HEK293 (cell line): ENCODE measurements at regions not wholly inside any gene's neighbourhood (a gene's known extent, or its start where the extent isn't known, plus 50 kb on each side); places are given as distances from the start of the nearest gene placed in this dataset.
A peak's percentile ranks its signal among the peaks of the same experiment; 100 is the strongest.

Experiments
- CTCF ChIA-PET: fragments of 350-600 bp; formaldehyde crosslinking; extraction: SDS; loops from one replicate; lab custom pipeline; 2021; ENCODE audit warnings: antibody characterized with exemption; lab: Yijun Ruan, JAX
- POLR2A ChIA-PET: fragments of 300-600 bp; formaldehyde crosslinking; extraction: SDS; loops from one replicate; lab custom pipeline; 2020; ENCODE audit warnings: antibody characterized with exemption, inconsistent platforms; lab: Yijun Ruan, JAX
- H3K27ac ChIP-seq: fragments of 200-500 bp; sonication (Bioruptor generic); 2 replicates; pipeline ENCODE4 v1.5.1; 2014; ENCODE audit warnings: low read depth, low read length, control low read depth, inconsistent platforms; ENCODE audit errors: extremely low read depth
- H3K36me3 ChIP-seq, 2 experiments: fragments of 200-500 bp in 1 of 2; sonication (Bioruptor generic) in 1 of 2; 1 replicate in 1 of 2; 2 replicates in 1 of 2; pipeline ENCODE4 v1.5.1; 2014 to 2017; ENCODE audit warnings: inconsistent platforms in 2 of 2, low read length in 2 of 2; ENCODE audit not compliant: control insufficient read depth in 2 of 2, insufficient read depth in 1 of 2
- H3K4me1 ChIP-seq: fragments of 200-500 bp; sonication (Bioruptor generic); 2 replicates; pipeline ENCODE4 v1.5.1; 2014; ENCODE audit warnings: mild to moderate bottlenecking, low read length, inconsistent platforms; ENCODE audit not compliant: control insufficient read depth, insufficient read depth
- H3K4me3 ChIP-seq: 2 replicates; pipeline ENCODE4 v1.5.1; 2011; ENCODE audit warnings: low read depth, mild to moderate bottlenecking, control low read depth, low read length, moderate library complexity
- H3K9me3 ChIP-seq: fragments of 200-500 bp; sonication (Bioruptor generic); 2 replicates; pipeline ENCODE4 v1.5.1; 2014; ENCODE audit warnings: low read depth, low read length, inconsistent platforms; ENCODE audit not compliant: control insufficient read depth, insufficient read depth
- CTCF ChIP-seq: fragments of 450-650 bp; formaldehyde crosslinking; IDR thresholded peaks from 2 replicates; pipeline ENCODE4 v1.5.1; 2016; ENCODE audit warnings: missing biosample characterization, missing genetic modification characterization
- IKZF3 ChIP-seq: fragments of 450-650 bp; IDR thresholded peaks from 2 replicates; pipeline ENCODE4 v1.5.0; 2018; ENCODE audit warnings: missing biosample characterization, mild to moderate bottlenecking, missing genetic modification characterization, moderate library complexity
- TRIM28 ChIP-seq: IDR thresholded peaks from 2 replicates; pipeline ENCODE4 v1.6.1; 2011; ENCODE audit warnings: low read length, control low read depth, borderline replicate concordance
- ZBTB20 ChIP-seq: fragments of 450-650 bp; formaldehyde crosslinking; IDR thresholded peaks from 2 replicates; pipeline ENCODE4 v1.5.1; 2016; ENCODE audit warnings: missing biosample characterization, missing genetic modification characterization
- ZBTB21 ChIP-seq: fragments of 450-650 bp; formaldehyde crosslinking; IDR thresholded peaks from 2 replicates; pipeline ENCODE4 v1.5.1; 2017; ENCODE audit warnings: missing biosample characterization, missing genetic modification characterization
- ZBTB7A ChIP-seq: fragments of 450-650 bp; formaldehyde crosslinking; IDR thresholded peaks from 2 replicates; pipeline ENCODE4 v1.5.1; 2016; ENCODE audit warnings: low read depth, missing biosample characterization, missing genetic modification characterization
- ZNF10 ChIP-seq: fragments of 450-650 bp; formaldehyde crosslinking; IDR thresholded peaks from 2 replicates; pipeline ENCODE4 v1.5.1; 2017; ENCODE audit warnings: missing biosample characterization, missing genetic modification characterization
- ZNF174 ChIP-seq: fragments of 450-650 bp; formaldehyde crosslinking; IDR thresholded peaks from 2 replicates; pipeline ENCODE4 v1.5.0; 2017; ENCODE audit warnings: missing biosample characterization, mild to moderate bottlenecking, missing genetic modification characterization
- ZNF239 ChIP-seq: fragments of 450-650 bp; formaldehyde crosslinking; IDR thresholded peaks from 2 replicates; pipeline ENCODE4 v1.5.1; 2016; ENCODE audit warnings: missing biosample characterization, missing genetic modification characterization
- ZNF248 ChIP-seq: fragments of 450-650 bp; formaldehyde crosslinking; IDR thresholded peaks from 2 replicates; pipeline ENCODE4 v1.5.1; 2017; ENCODE audit warnings: missing biosample characterization, missing genetic modification characterization
- ZNF350 ChIP-seq: fragments of 450-650 bp; formaldehyde crosslinking; IDR thresholded peaks from 2 replicates; pipeline ENCODE4 v1.5.0; 2017; ENCODE audit warnings: missing biosample characterization, mild to moderate bottlenecking, missing genetic modification characterization
- ZNF398 ChIP-seq: fragments of 450-650 bp; formaldehyde crosslinking; IDR thresholded peaks from 2 replicates; pipeline ENCODE4 v1.5.1; 2017; ENCODE audit warnings: missing biosample characterization, missing genetic modification characterization
- ZNF521 ChIP-seq: fragments of 450-650 bp; formaldehyde crosslinking; IDR thresholded peaks from 2 replicates; pipeline ENCODE4 v1.5.1; 2017; ENCODE audit warnings: missing biosample characterization, mild to moderate bottlenecking, missing genetic modification characterization
- ZNF548 ChIP-seq: fragments of 450-650 bp; formaldehyde crosslinking; IDR thresholded peaks from 2 replicates; pipeline ENCODE4 v1.5.1; 2016; ENCODE audit warnings: missing biosample characterization, missing genetic modification characterization
- ZNF549 ChIP-seq: fragments of 450-650 bp; IDR thresholded peaks from 2 replicates; pipeline ENCODE4 v1.5.1; 2018; ENCODE audit warnings: missing biosample characterization, missing genetic modification characterization, mild to moderate bottlenecking, inconsistent platforms, moderate library complexity
- ZNF624 ChIP-seq: fragments of 450-650 bp; formaldehyde crosslinking; IDR thresholded peaks from 2 replicates; pipeline ENCODE4 v1.5.1; 2017; ENCODE audit warnings: missing biosample characterization, missing genetic modification characterization
- ZNF747 ChIP-seq: fragments of 450-650 bp; formaldehyde crosslinking; IDR thresholded peaks from 2 replicates; pipeline ENCODE4 v1.5.1; 2016; ENCODE audit warnings: missing biosample characterization, missing genetic modification characterization
- ZNF837 ChIP-seq: fragments of 450-650 bp; formaldehyde crosslinking; IDR thresholded peaks from 2 replicates; pipeline ENCODE4 v1.5.1; 2016; ENCODE audit warnings: missing biosample characterization, missing genetic modification characterization
- TF ChIP-seq, protein P1 (sequence below): fragments of 450-650 bp; formaldehyde crosslinking; IDR thresholded peaks from 2 replicates; pipeline ENCODE4 v1.5.1; 2016; ENCODE audit warnings: missing biosample characterization, missing genetic modification characterization
- TF ChIP-seq, protein P2 (sequence below): fragments of 450-650 bp; formaldehyde crosslinking; IDR thresholded peaks from 2 replicates; pipeline ENCODE4 v1.5.1; 2016; ENCODE audit warnings: missing biosample characterization, missing genetic modification characterization
- TF ChIP-seq, protein P3 (sequence below): fragments of 450-650 bp; formaldehyde crosslinking; IDR thresholded peaks from 2 replicates; pipeline ENCODE4 v1.5.1; 2016; ENCODE audit warnings: missing biosample characterization, missing genetic modification characterization
- TF ChIP-seq, protein P4 (sequence below): fragments of 450-650 bp; formaldehyde crosslinking; IDR thresholded peaks from 2 replicates; pipeline ENCODE4 v1.5.1; 2016; ENCODE audit warnings: missing biosample characterization, missing genetic modification characterization
- TF ChIP-seq, protein P5 (sequence below): fragments of 450-650 bp; IDR thresholded peaks from 2 replicates; pipeline ENCODE4 v1.5.1; 2018; ENCODE audit warnings: missing biosample characterization, mild to moderate bottlenecking, missing genetic modification characterization

DNA sequence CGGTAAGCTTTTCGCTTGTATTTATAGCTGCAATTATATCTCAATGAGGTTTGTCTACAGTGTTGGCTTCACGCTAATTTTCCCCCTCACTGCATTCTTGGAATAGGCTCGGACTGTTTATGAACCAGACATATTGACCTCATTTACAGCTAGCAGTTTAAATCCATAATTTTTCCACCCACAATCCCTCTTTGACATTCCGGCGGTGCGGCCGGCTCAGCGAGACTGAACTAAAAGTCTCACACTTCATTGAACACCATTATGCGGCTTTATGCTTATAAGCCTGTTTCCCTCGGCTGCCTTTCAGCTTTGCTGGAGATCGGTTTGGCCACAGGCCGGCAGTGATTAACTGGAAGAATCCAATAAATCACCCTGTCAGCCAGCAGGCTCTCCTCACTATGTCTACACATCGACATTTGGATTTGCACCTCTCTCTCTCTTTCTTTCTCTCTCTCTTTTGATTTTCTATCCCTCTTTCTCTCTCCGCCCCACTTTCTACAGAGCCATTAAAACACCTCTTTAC, 315.0 kb upstream of the TLE4 start:
- peak overlapping the region; percentile 47 for H3K27ac ChIP-seq
- H3K4me3 ChIP-seq, result peak overlapping the region; percentile 42
- H3K36me3 ChIP-seq, result no peaks in the 10 kb centered on the region
- ChIA-PET POLR2A (interaction anchor here (0.9 to 2.7 kb wide), 2 partner anchors 103 to 315 kb away, joined by 3 to 43 read pairs; partner anchors contain the start of gene TLE4), CTCF (interaction anchor here (0.6 to 1.0 kb wide), 4 partner anchors 13 to 808 kb away, joined by 3 to 8 read pairs (median 4); no protein-coding TSS in a partner anchor)
- no peaks in the 10 kb centered on the region for H3K9me3 ChIP-seq
- H3K4me1 ChIP-seq, result no peaks in the 10 kb centered on the region
- no peak for TF ChIP-seq ZNF521 (tag by site-specific recombination)
- TF ChIP-seq CTCF, result no peak
- no peak for TF ChIP-seq ZNF549 (tag by site-specific recombination)
- TF ChIP-seq ZBTB20, result no peak
- TF ChIP-seq ZNF548, result no peak
- no peak for TF ChIP-seq ZBTB7A (tag by site-specific recombination)
- TF ChIP-seq, protein P1, sequence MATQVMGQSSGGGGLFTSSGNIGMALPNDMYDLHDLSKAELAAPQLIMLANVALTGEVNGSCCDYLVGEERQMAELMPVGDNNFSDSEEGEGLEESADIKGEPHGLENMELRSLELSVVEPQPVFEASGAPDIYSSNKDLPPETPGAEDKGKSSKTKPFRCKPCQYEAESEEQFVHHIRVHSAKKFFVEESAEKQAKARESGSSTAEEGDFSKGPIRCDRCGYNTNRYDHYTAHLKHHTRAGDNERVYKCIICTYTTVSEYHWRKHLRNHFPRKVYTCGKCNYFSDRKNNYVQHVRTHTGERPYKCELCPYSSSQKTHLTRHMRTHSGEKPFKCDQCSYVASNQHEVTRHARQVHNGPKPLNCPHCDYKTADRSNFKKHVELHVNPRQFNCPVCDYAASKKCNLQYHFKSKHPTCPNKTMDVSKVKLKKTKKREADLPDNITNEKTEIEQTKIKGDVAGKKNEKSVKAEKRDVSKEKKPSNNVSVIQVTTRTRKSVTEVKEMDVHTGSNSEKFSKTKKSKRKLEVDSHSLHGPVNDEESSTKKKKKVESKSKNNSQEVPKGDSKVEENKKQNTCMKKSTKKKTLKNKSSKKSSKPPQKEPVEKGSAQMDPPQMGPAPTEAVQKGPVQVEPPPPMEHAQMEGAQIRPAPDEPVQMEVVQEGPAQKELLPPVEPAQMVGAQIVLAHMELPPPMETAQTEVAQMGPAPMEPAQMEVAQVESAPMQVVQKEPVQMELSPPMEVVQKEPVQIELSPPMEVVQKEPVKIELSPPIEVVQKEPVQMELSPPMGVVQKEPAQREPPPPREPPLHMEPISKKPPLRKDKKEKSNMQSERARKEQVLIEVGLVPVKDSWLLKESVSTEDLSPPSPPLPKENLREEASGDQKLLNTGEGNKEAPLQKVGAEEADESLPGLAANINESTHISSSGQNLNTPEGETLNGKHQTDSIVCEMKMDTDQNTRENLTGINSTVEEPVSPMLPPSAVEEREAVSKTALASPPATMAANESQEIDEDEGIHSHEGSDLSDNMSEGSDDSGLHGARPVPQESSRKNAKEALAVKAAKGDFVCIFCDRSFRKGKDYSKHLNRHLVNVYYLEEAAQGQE (tag by site-specific recombination), result no peak
- TF ChIP-seq, protein P2, sequence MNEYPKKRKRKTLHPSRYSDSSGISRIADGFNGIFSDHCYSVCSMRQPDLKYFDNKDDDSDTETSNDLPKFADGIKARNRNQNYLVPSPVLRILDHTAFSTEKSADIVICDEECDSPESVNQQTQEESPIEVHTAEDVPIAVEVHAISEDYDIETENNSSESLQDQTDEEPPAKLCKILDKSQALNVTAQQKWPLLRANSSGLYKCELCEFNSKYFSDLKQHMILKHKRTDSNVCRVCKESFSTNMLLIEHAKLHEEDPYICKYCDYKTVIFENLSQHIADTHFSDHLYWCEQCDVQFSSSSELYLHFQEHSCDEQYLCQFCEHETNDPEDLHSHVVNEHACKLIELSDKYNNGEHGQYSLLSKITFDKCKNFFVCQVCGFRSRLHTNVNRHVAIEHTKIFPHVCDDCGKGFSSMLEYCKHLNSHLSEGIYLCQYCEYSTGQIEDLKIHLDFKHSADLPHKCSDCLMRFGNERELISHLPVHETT (tag by site-specific recombination), result no peak
- TF ChIP-seq ZNF624 (tag by site-specific recombination), result no peak
- TF ChIP-seq, protein P3, sequence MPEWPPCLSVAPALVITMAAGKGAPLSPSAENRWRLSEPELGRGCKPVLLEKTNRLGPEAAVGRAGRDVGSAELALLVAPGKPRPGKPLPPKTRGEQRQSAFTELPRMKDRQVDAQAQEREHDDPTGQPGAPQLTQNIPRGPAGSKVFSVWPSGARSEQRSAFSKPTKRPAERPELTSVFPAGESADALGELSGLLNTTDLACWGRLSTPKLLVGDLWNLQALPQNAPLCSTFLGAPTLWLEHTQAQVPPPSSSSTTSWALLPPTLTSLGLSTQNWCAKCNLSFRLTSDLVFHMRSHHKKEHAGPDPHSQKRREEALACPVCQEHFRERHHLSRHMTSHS (tag by site-specific recombination), result peak; percentile 72; the same call in 1 of the 2 replicates
- TF ChIP-seq ZNF239 (tag by site-specific recombination), result no peak
- TF ChIP-seq, protein P4, sequence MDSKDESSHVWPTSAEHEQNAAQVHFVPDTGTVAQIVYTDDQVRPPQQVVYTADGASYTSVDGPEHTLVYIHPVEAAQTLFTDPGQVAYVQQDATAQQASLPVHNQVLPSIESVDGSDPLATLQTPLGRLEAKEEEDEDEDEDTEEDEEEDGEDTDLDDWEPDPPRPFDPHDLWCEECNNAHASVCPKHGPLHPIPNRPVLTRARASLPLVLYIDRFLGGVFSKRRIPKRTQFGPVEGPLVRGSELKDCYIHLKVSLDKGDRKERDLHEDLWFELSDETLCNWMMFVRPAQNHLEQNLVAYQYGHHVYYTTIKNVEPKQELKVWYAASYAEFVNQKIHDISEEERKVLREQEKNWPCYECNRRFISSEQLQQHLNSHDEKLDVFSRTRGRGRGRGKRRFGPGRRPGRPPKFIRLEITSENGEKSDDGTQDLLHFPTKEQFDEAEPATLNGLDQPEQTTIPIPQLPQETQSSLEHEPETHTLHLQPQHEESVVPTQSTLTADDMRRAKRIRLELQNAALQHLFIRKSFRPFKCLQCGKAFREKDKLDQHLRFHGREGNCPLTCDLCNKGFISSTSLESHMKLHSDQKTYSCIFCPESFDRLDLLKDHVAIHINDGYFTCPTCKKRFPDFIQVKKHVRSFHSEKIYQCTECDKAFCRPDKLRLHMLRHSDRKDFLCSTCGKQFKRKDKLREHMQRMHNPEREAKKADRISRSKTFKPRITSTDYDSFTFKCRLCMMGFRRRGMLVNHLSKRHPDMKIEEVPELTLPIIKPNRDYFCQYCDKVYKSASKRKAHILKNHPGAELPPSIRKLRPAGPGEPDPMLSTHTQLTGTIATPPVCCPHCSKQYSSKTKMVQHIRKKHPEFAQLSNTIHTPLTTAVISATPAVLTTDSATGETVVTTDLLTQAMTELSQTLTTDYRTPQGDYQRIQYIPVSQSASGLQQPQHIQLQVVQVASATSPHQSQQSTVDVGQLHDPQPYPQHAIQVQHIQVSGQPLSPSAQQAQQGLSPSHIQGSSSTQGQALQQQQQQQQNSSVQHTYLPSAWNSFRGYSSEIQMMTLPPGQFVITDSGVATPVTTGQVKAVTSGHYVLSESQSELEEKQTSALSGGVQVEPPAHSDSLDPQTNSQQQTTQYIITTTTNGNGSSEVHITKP (tag by site-specific recombination), result peak; percentile 64
- TF ChIP-seq ZNF10 (tag by site-specific recombination), result no peak
- TF ChIP-seq TRIM28, result peak; percentile 100
- no peak for TF ChIP-seq ZNF174 (tag by site-specific recombination)
- no peak for TF ChIP-seq ZNF837 (tag by site-specific recombination)
- TF ChIP-seq, protein P5, sequence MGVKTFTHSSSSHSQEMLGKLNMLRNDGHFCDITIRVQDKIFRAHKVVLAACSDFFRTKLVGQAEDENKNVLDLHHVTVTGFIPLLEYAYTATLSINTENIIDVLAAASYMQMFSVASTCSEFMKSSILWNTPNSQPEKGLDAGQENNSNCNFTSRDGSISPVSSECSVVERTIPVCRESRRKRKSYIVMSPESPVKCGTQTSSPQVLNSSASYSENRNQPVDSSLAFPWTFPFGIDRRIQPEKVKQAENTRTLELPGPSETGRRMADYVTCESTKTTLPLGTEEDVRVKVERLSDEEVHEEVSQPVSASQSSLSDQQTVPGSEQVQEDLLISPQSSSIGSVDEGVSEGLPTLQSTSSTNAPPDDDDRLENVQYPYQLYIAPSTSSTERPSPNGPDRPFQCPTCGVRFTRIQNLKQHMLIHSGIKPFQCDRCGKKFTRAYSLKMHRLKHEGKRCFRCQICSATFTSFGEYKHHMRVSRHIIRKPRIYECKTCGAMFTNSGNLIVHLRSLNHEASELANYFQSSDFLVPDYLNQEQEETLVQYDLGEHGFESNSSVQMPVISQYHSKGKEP, result peak; percentile 68
- TF ChIP-seq ZBTB21 (tag by site-specific recombination), result no peak
- TF ChIP-seq ZNF248 (tag by site-specific recombination), result no peak
- TF ChIP-seq ZNF350 (tag by site-specific recombination), result no peak
- TF ChIP-seq IKZF3 (tag by site-specific recombination), result peak; percentile 66; the same call in 1 of the 2 replicates
- 0 out of 2 replicates have a peak, but pooled peaks have one; percentile 14 for TF ChIP-seq ZNF398
- TF ChIP-seq ZNF747 (tag by site-specific recombination), result no peak
